ENCODE measurements at regions not wholly inside any gene's neighbourhood (a gene's known extent, or its start where the extent isn't known, plus 50 kb on each side); places are given as distances from the start of the nearest gene placed in this dataset.

DNA sequence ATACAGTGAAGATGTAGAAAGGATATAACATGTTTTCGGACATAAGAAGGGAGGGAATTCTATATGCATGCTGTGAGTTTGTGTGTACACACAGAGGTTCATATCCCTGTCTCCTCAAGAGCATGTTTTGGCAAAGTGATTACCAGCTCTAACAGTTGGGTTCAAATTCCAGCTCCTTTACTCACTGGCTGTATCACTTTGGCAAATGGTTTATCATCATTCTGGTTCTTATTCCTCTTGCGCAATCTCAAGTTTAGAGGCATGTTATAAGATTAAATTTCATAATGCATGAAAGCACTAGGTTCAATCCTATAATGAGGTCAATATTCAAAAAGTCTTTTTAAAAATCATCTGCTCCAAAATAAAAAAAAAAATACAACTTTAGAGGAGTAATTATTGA is 107.7 kb upstream of the LRFN5 start:
- no peak overlapping the region for H3K27ac ChIP-seq (ENCODE audit: low read depth in 1 of 2, low read length in 2 of 2)
- H3K9me3 ChIP-seq (replicated peaks in 1 of 2; ENCODE audit: control insufficient read depth in 1 of 2, insufficient read depth in 1 of 2, low read length in 2 of 2), result no peaks in the 10 kb centered on the region
- H3K4me1 ChIP-seq (ENCODE audit: control insufficient read depth in 1 of 2, insufficient read depth in 2 of 2, low read length in 2 of 2), result no peaks in the 10 kb centered on the region
- intact Hi-C loops (cut with micrococcal nuclease), result no loop called here
- no peaks in the 10 kb centered on the region for H3K36me3 Mint-ChIP-seq
- H3K27ac Mint-ChIP-seq, result no peak overlapping the region
- no peak overlapping the region for H3K4me2 ChIP-seq (replicated peaks; ENCODE audit: extremely low read depth, low read length, poor library complexity, severe bottlenecking)
- no peaks in the 10 kb centered on the region for H3K4me1 Mint-ChIP-seq
- peaks cover 0 to 4% (median 0%) of the 10 kb centered on the region in 3 donors for H3K27me3 Mint-ChIP-seq (ENCODE audit: low read depth in 3 of 3)
- H3K9me3 Mint-ChIP-seq, result peaks cover 0 to 5% (median 0%) of the 10 kb centered on the region in 7 donors
- no peaks in the 10 kb centered on the region for H3K27me3 ChIP-seq (ENCODE audit: control insufficient read depth in 2 of 2, insufficient read depth in 2 of 2, low read length in 2 of 2)
- H3K36me3 ChIP-seq (replicated peaks in 1 of 2; ENCODE audit: control insufficient read depth in 1 of 2, insufficient read depth in 2 of 2, low read length in 2 of 2), result no peaks in the 10 kb centered on the region
- H3K4me3 Mint-ChIP-seq, result no peak overlapping the region
- H4K20me1 ChIP-seq (ENCODE audit: insufficient read depth, low read length), result no peaks in the 10 kb centered on the region
- no CpG with 5 or more reads among the region's 2 CpGs for WGBS (ENCODE audit: insufficient coverage)
- no peaks in the 10 kb centered on the region for H3K79me2 ChIP-seq (ENCODE audit: insufficient read depth, low read length)
- H3K4me3 ChIP-seq (replicated peaks in 1 of 3; ENCODE audit: low read depth in 2 of 3, low read length in 3 of 3), result no peak overlapping the region
- H3K9ac ChIP-seq (ENCODE audit: insufficient read depth, low read length, poor library complexity, severe bottlenecking), result no peak overlapping the region
- DNase-seq, result no peak
- H2AFZ ChIP-seq (ENCODE audit: insufficient read depth, low read depth, low read length, poor library complexity, severe bottlenecking), result no peak overlapping the region
- TF ChIP-seq, protein P1, sequence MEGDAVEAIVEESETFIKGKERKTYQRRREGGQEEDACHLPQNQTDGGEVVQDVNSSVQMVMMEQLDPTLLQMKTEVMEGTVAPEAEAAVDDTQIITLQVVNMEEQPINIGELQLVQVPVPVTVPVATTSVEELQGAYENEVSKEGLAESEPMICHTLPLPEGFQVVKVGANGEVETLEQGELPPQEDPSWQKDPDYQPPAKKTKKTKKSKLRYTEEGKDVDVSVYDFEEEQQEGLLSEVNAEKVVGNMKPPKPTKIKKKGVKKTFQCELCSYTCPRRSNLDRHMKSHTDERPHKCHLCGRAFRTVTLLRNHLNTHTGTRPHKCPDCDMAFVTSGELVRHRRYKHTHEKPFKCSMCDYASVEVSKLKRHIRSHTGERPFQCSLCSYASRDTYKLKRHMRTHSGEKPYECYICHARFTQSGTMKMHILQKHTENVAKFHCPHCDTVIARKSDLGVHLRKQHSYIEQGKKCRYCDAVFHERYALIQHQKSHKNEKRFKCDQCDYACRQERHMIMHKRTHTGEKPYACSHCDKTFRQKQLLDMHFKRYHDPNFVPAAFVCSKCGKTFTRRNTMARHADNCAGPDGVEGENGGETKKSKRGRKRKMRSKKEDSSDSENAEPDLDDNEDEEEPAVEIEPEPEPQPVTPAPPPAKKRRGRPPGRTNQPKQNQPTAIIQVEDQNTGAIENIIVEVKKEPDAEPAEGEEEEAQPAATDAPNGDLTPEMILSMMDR (IDR thresholded peaks at IDR 0.05), result no peak

DNA sequence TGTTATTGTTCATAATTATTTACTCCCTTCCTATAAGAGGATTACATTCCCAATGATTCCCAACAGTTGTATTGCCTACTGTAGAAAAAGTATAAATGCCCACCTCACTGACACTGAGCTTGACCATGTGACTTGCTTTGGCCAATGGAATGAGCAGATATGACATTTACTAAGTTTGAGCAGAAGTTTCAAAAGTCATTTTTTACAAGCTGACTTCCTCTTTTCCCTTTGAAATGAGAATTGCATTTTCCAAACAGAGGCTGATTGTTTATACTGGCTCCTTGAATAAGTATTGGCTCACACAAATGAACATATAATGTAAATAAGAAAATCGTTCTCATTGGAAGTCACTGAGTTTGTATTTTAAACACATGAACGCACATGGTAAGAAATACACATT is 116.4 kb upstream of the LRFN5 start:
- Histone ChIP-seq H2AFZ (ENCODE audit: insufficient read depth, low read depth, low read length, poor library complexity, severe bottlenecking) (no peak overlapping the region), H4K20me1 (ENCODE audit: insufficient read depth, low read length) (no peaks in the 10 kb centered on the region), H3K4me3 (replicated peaks in 1 of 3; ENCODE audit: low read depth in 2 of 3, low read length in 3 of 3) (no peak overlapping the region), H3K79me2 (ENCODE audit: insufficient read depth, low read length) (no peaks in the 10 kb centered on the region), H3K9me3 (replicated peaks in 1 of 2; ENCODE audit: control insufficient read depth in 1 of 2, insufficient read depth in 1 of 2, low read length in 2 of 2) (no peaks in the 10 kb centered on the region), H3K4me1 (ENCODE audit: control insufficient read depth in 1 of 2, insufficient read depth in 2 of 2, low read length in 2 of 2) (no peaks in the 10 kb centered on the region), H3K4me2 (replicated peaks; ENCODE audit: extremely low read depth, low read length, poor library complexity, severe bottlenecking) (no peak overlapping the region), H3K36me3 (replicated peaks in 1 of 2; ENCODE audit: control insufficient read depth in 1 of 2, insufficient read depth in 2 of 2, low read length in 2 of 2) (no peaks in the 10 kb centered on the region), H3K27ac (ENCODE audit: low read depth in 1 of 2, low read length in 2 of 2) (no peak overlapping the region), H3K27me3 (ENCODE audit: control insufficient read depth in 2 of 2, insufficient read depth in 2 of 2, low read length in 2 of 2) (no peaks in the 10 kb centered on the region), H3K9ac (ENCODE audit: insufficient read depth, low read length, poor library complexity, severe bottlenecking) (no peak overlapping the region)
- H3K27ac Mint-ChIP-seq, result no peak overlapping the region
- H3K4me1 Mint-ChIP-seq, result no peaks in the 10 kb centered on the region
- intact Hi-C loops (cut with micrococcal nuclease), result no loop called here
- H3K36me3 Mint-ChIP-seq, result no peaks in the 10 kb centered on the region
- H3K27me3 Mint-ChIP-seq (ENCODE audit: low read depth in 3 of 3), result no peaks in the 10 kb centered on the region
- H3K9me3 Mint-ChIP-seq, result peaks cover 0 to 2% (median 0%) of the 10 kb centered on the region in 7 donors
- no CpG with 5 or more reads among the region's 2 CpGs for WGBS (ENCODE audit: insufficient coverage)
- no peak overlapping the region for H3K4me3 Mint-ChIP-seq
- DNase-seq, result no peak
- TF ChIP-seq, protein P1 (IDR thresholded peaks at IDR 0.05), result no peak
